ENCODE measurements at regions not wholly inside any gene's neighbourhood (a gene's known extent, or its start where the extent isn't known, plus 50 kb on each side); places are given as distances from the start of the nearest gene placed in this dataset.
A peak's percentile ranks its signal among the peaks of the same experiment; 100 is the strongest.

DNA sequence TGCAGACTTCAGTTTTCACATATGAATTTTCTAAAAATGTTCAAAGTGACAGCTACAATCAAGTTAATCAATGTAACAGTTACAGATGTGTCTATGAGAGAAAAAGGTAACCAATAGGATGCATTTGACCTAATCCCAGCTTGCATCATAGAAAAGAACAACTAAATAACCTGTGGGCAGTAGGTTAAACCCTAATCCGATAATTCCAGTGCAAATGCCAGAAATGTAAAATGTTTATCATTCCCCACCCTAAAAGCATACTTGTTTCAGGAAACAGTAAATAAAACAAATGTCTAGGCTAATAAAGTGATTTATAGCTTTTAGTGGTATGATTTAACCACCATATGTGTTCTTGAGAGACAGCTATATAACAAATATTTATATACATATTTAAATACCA is 592.6 kb downstream of the PRELID2 start:
- no peaks in the 10 kb centered on the region for H3K36me3 ChIP-seq (ENCODE audit: insufficient read depth, low read length, poor library complexity, severe bottlenecking)
- H3K4me1 ChIP-seq (ENCODE audit: insufficient read depth, low read length, poor library complexity, severe bottlenecking): peaks cover 69% of the 10 kb centered on the region
- TF ChIP-seq, protein P1, sequence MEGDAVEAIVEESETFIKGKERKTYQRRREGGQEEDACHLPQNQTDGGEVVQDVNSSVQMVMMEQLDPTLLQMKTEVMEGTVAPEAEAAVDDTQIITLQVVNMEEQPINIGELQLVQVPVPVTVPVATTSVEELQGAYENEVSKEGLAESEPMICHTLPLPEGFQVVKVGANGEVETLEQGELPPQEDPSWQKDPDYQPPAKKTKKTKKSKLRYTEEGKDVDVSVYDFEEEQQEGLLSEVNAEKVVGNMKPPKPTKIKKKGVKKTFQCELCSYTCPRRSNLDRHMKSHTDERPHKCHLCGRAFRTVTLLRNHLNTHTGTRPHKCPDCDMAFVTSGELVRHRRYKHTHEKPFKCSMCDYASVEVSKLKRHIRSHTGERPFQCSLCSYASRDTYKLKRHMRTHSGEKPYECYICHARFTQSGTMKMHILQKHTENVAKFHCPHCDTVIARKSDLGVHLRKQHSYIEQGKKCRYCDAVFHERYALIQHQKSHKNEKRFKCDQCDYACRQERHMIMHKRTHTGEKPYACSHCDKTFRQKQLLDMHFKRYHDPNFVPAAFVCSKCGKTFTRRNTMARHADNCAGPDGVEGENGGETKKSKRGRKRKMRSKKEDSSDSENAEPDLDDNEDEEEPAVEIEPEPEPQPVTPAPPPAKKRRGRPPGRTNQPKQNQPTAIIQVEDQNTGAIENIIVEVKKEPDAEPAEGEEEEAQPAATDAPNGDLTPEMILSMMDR (conservative IDR thresholded peaks at IDR 0.05; ENCODE audit: low read depth, low read length): no peak
- no peak for TF ChIP-seq EZH2 (IDR thresholded peaks at IDR 0.05; ENCODE audit: borderline replicate concordance, low read depth, low read length, poor library complexity, severe bottlenecking)
- no peaks in the 10 kb centered on the region for H3K9me3 ChIP-seq (ENCODE audit: low read depth, low read length, poor library complexity, severe bottlenecking)
- BruUV-seq (replicated peaks): no TSS peak
- intact Hi-C loops (cut with micrococcal nuclease; ENCODE audit: unreplicated experiment): loop anchor here (10.0 kb wide), 1 partner anchor 442 kb away; no protein-coding TSS in a partner anchor
- no peaks in the 10 kb centered on the region for H3K27me3 ChIP-seq (replicated peaks; ENCODE audit: insufficient read depth, low read depth, low read length, poor library complexity)
- POLR2A ChIA-PET (ENCODE audit: low non-redundant PET): no interaction called here
- no peak overlapping the region for H3K4me3 ChIP-seq (ENCODE audit: low read depth, low read length, poor library complexity, severe bottlenecking)
- CTCF ChIA-PET: no interaction called here
- peak; percentile 36 for DNase-seq (ENCODE audit: low spot score)
- peak overlapping the region; percentile 97 for H3K27ac ChIP-seq (ENCODE audit: low read depth, low read length, poor library complexity, severe bottlenecking)

DNA sequence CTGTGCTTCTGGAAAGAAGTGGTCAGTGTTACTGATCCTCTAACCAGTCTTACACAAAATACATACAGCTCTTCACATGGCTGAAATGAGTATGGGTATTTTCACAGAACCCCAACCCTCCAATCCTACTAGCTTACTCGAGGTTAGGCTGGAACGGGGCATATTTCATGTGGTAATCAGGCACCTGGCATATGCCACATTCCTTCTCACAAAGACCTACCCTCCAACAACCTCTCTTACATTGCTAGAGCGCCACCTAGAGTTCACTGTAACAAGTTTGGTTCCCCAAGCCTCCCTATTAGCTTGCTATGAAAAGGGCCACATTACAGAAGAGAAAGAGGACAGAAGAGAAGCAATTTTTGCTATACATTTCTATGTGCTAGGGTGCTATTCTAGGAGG is 597.3 kb downstream of the PRELID2 start:
- BruUV-seq (replicated peaks): no TSS peak
- peak; percentile 90 for DNase-seq (ENCODE audit: low spot score)
- H3K4me3 ChIP-seq (ENCODE audit: low read depth, low read length, poor library complexity, severe bottlenecking): no peak overlapping the region
- CTCF ChIA-PET: interaction anchor here (1.0 to 1.2 kb wide), 3 partner anchors 27 to 1034 kb away, joined by 3 to 6 read pairs (median 3); no protein-coding TSS in a partner anchor
- H3K4me1 ChIP-seq (ENCODE audit: insufficient read depth, low read length, poor library complexity, severe bottlenecking): peaks cover 53% of the 10 kb centered on the region
- TF ChIP-seq, protein P1 (conservative IDR thresholded peaks at IDR 0.05; ENCODE audit: low read depth, low read length): peak; percentile 89
- TF ChIP-seq EZH2 (IDR thresholded peaks at IDR 0.05; ENCODE audit: borderline replicate concordance, low read depth, low read length, poor library complexity, severe bottlenecking): no peak
- POLR2A ChIA-PET (ENCODE audit: low non-redundant PET): no interaction called here
- intact Hi-C loops (cut with micrococcal nuclease; ENCODE audit: unreplicated experiment): loop anchor here (1.0 to 5.0 kb wide), 4 partner anchors 751 to 1035 kb away; no protein-coding TSS in a partner anchor
- no peaks in the 10 kb centered on the region for H3K27me3 ChIP-seq (replicated peaks; ENCODE audit: insufficient read depth, low read depth, low read length, poor library complexity)
- no peak overlapping the region for H3K27ac ChIP-seq (ENCODE audit: low read depth, low read length, poor library complexity, severe bottlenecking)
- H3K36me3 ChIP-seq (ENCODE audit: insufficient read depth, low read length, poor library complexity, severe bottlenecking): no peaks in the 10 kb centered on the region
- no peaks in the 10 kb centered on the region for H3K9me3 ChIP-seq (ENCODE audit: low read depth, low read length, poor library complexity, severe bottlenecking)

DNA sequence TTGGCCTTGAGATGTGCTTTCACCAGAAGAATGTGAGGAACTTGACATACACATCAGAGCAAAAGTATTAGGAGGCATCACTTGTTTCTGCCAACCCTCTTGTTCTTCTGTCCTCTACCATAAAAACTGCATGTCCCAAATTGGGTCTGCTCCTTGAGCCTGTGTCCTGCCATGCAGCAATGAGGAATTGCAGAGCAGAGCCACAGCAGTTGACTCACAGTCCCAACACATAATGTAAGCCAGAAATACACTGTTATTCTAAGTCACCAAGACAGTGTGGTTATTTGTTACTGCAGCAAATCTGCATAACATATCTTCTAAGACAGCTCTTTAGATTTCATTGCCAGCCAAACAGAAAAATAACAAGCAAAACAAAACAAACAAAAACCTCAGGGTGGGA is 598.2 kb downstream of the PRELID2 start:
- Histone ChIP-seq H3K4me3 (ENCODE audit: low read depth, low read length, poor library complexity, severe bottlenecking) (no peak overlapping the region), H3K27ac (ENCODE audit: low read depth, low read length, poor library complexity, severe bottlenecking) (no peak overlapping the region), H3K36me3 (ENCODE audit: insufficient read depth, low read length, poor library complexity, severe bottlenecking) (no peaks in the 10 kb centered on the region), H3K27me3 (replicated peaks; ENCODE audit: insufficient read depth, low read depth, low read length, poor library complexity) (no peaks in the 10 kb centered on the region), H3K9me3 (ENCODE audit: low read depth, low read length, poor library complexity, severe bottlenecking) (no peaks in the 10 kb centered on the region), H3K4me1 (ENCODE audit: insufficient read depth, low read length, poor library complexity, severe bottlenecking) (peaks cover 45% of the 10 kb centered on the region)
- BruUV-seq (replicated peaks): no TSS peak
- no peak for DNase-seq (ENCODE audit: low spot score)
- intact Hi-C loops (cut with micrococcal nuclease; ENCODE audit: unreplicated experiment): loop anchor here (5.0 kb wide), 3 partner anchors 750 to 815 kb away; no protein-coding TSS in a partner anchor
- POLR2A ChIA-PET (ENCODE audit: low non-redundant PET): no interaction called here
- no peak for TF ChIP-seq EZH2 (IDR thresholded peaks at IDR 0.05; ENCODE audit: borderline replicate concordance, low read depth, low read length, poor library complexity, severe bottlenecking)
- TF ChIP-seq, protein P1 (conservative IDR thresholded peaks at IDR 0.05; ENCODE audit: low read depth, low read length): no peak
- CTCF ChIA-PET: no interaction called here

Data from A673 (cell line).